Naive thymus-derived CD4-positive, alpha-beta T cell (primary cell): ENCODE measurements at regions not wholly inside any gene's neighbourhood (a gene's known extent, or its start where the extent isn't known, plus 50 kb on each side); places are given as distances from the start of the nearest gene placed in this dataset.

Experiments used
- ATAC-seq: fragments of 150-1000 bp; cut with Tn5 transposase; 2 replicates; pipeline ENCODE4 v1.10.0; 2021; ENCODE audit warnings: mild to moderate bottlenecking, moderate library complexity
- CTCF ChIA-PET: fragments of 350-600 bp; sonication (Branson Sonifier 250); formaldehyde crosslinking; loops from one replicate; lab custom pipeline; 2021; ENCODE audit warnings: antibody characterized with exemption; lab: Charles Lee
- POLR2A ChIA-PET: fragments of 350-600 bp; sonication (Branson Sonifier 250); formaldehyde crosslinking; loops from one replicate; lab custom pipeline; 2021; ENCODE audit warnings: antibody characterized with exemption, inconsistent platforms; lab: Charles Lee
- DNase-seq, 9 donors: peaks; one replicate each; pipeline versions ENCODE4 v3.0.0 to v3.0.0-alpha.2; 2020 to 2022; ENCODE audit warnings: mixed read lengths in 1 of 9
- H3K27ac ChIP-seq: one replicate; pipeline ENCODE4 v1.7.0; 2013; ENCODE audit warnings: mild to moderate bottlenecking, low read depth, low read length, moderate library complexity
- H3K27me3 ChIP-seq, 2 donors: one replicate each; pipeline ENCODE4 v1.7.0; 2013; ENCODE audit warnings: low read length in 2 of 2, mild to moderate bottlenecking in 2 of 2, moderate library complexity in 2 of 2; ENCODE audit not compliant: control insufficient read depth in 2 of 2, insufficient read depth in 2 of 2
- H3K36me3 ChIP-seq, 3 experiments: 1 replicate in 2 of 3; 2 replicates in 1 of 3; pipeline ENCODE4 v1.7.0; 2013; ENCODE audit warnings: low read length in 3 of 3, mild to moderate bottlenecking in 3 of 3, moderate library complexity in 1 of 3; ENCODE audit not compliant: insufficient read depth in 3 of 3, control insufficient read depth in 2 of 3
- H3K4me1 ChIP-seq, 2 donors: one replicate each; pipeline ENCODE4 v1.7.0; 2013; ENCODE audit warnings: low read length in 2 of 2, mild to moderate bottlenecking in 2 of 2, moderate library complexity in 1 of 2; ENCODE audit not compliant: control insufficient read depth in 2 of 2, insufficient read depth in 2 of 2
- H3K4me3 ChIP-seq: 2 replicates; pipeline ENCODE4 v1.7.0; 2013; ENCODE audit warnings: mild to moderate bottlenecking, low read length
- H3K9me3 ChIP-seq, 3 experiments: 1 replicate in 2 of 3; 2 replicates in 1 of 3; pipeline ENCODE4 v1.7.0; 2013; ENCODE audit warnings: low read length in 3 of 3; ENCODE audit not compliant: control insufficient read depth in 2 of 3
- H3K27ac Mint-ChIP-seq, 9 donors: one replicate each; pipeline ENCODE4 v1.8.0; 2020 to 2022; ENCODE audit warnings: mixed read lengths in 9 of 9, mild to moderate bottlenecking in 8 of 9, moderate library complexity in 5 of 9, inconsistent platforms in 2 of 9
- H3K27me3 Mint-ChIP-seq, 5 donors: one replicate each; pipeline ENCODE4 v1.8.0; 2021 to 2022; ENCODE audit warnings: mixed read lengths in 5 of 5, mild to moderate bottlenecking in 1 of 5
- H3K36me3 Mint-ChIP-seq, 5 donors: one replicate each; pipeline ENCODE4 v1.8.0; 2020 to 2022; ENCODE audit warnings: mixed read lengths in 5 of 5, mild to moderate bottlenecking in 3 of 5, inconsistent platforms in 1 of 5
- H3K4me1 Mint-ChIP-seq, 7 donors: one replicate each; pipeline ENCODE4 v1.8.0; 2020 to 2022; ENCODE audit warnings: mixed read lengths in 7 of 7, mild to moderate bottlenecking in 3 of 7, inconsistent platforms in 1 of 7
- H3K4me3 Mint-ChIP-seq, 10 donors: one replicate each; pipeline ENCODE4 v1.8.0; 2020 to 2022; ENCODE audit warnings: mild to moderate bottlenecking in 10 of 10, mixed read lengths in 10 of 10, moderate library complexity in 6 of 10, inconsistent platforms in 2 of 10
- H3K9me3 Mint-ChIP-seq, 11 donors: one replicate each; pipeline ENCODE4 v1.8.0; 2020 to 2022; ENCODE audit warnings: mixed read lengths in 11 of 11, mild to moderate bottlenecking in 4 of 11, inconsistent platforms in 1 of 11, moderate library complexity in 1 of 11
- intact Hi-C, 2 donors: fragments of 100-400 bp; cut with micrococcal nuclease; formaldehyde crosslinking; loops; one replicate each; pipeline ENCODE4 v1.15.1; 2023

DNA sequence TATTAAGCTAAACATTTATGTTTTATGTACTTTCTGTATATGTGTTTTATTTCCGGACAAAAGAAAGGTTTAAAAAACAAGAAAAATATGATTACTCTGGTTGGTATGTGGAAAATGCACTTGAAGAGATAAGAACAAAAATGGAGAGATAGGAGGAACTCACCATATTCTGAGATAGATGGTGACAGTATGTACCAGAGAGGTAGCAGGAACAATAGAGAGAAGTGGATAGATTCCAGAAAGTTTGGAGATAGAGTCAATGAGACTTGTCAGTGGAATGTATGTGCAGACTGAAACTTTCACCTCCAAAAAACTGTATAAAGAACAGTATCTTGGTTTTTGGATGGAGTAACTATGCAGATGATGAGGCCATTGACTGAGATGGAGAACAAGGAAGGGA lies 105.6 kb upstream of the FSHR start:
- no peaks in the 10 kb centered on the region for H3K4me1 ChIP-seq
- CTCF ChIA-PET, result no interaction called here
- H3K9me3 Mint-ChIP-seq, result peaks cover 0 to 6% (median 1%) of the 10 kb centered on the region in 11 donors
- POLR2A ChIA-PET, result no interaction called here
- H3K27me3 Mint-ChIP-seq, result no peaks in the 10 kb centered on the region
- H3K27ac ChIP-seq, result no peak overlapping the region
- H3K36me3 ChIP-seq, result no peaks in the 10 kb centered on the region
- H3K9me3 ChIP-seq, result no peaks in the 10 kb centered on the region
- no peak for DNase-seq
- H3K27ac Mint-ChIP-seq, result no peak overlapping the region
- no peak for ATAC-seq
- H3K4me3 ChIP-seq, result no peak overlapping the region
- no peaks in the 10 kb centered on the region for H3K27me3 ChIP-seq
- no peaks in the 10 kb centered on the region for H3K36me3 Mint-ChIP-seq
- H3K4me1 Mint-ChIP-seq, result no peaks in the 10 kb centered on the region
- no peak overlapping the region for H3K4me3 Mint-ChIP-seq
- intact Hi-C loops, result no loop called here

GRCh38 chr2:49255409-49255971 lies 101.2 kb upstream of the FSHR start:
- Mint-ChIP-seq H3K36me3 (no peaks in the 10 kb centered on the region), H3K9me3 (peaks cover 0 to 8% (median 2%) of the 10 kb centered on the region in 11 donors), H3K4me3 (no peak overlapping the region), H3K27me3 (no peaks in the 10 kb centered on the region), H3K27ac (no peak overlapping the region), H3K4me1 (peaks cover 0 to 1% (median 0%) of the 10 kb centered on the region in 7 donors)
- Histone ChIP-seq H3K4me1 (no peaks in the 10 kb centered on the region), H3K4me3 (no peak overlapping the region), H3K36me3 (no peaks in the 10 kb centered on the region), H3K9me3 (no peaks in the 10 kb centered on the region), H3K27ac (no peak overlapping the region), H3K27me3 (no peaks in the 10 kb centered on the region)
- ATAC-seq (no peak), DNase-seq (no peak)
- intact Hi-C loops, result no loop called here
- POLR2A ChIA-PET, result no interaction called here
- CTCF ChIA-PET, result no interaction called here

GRCh38 chr2:49254401-49254800 lies 100.1 kb upstream of the FSHR start:
- POLR2A ChIA-PET, result interaction anchor here (0.6 kb wide), 1 partner anchor 43 kb away, joined by 3 read pairs; no protein-coding TSS in a partner anchor
- Mint-ChIP-seq H3K36me3 (no peaks in the 10 kb centered on the region), H3K4me3 (no peak overlapping the region), H3K27me3 (no peaks in the 10 kb centered on the region), H3K9me3 (peaks cover 0 to 4% (median 0%) of the 10 kb centered on the region in 11 donors), H3K4me1 (peaks cover 0 to 1% (median 0%) of the 10 kb centered on the region in 7 donors), H3K27ac (no peak overlapping the region)
- Histone ChIP-seq H3K4me3 (no peak overlapping the region), H3K27ac (no peak overlapping the region), H3K27me3 (no peaks in the 10 kb centered on the region), H3K4me1 (no peaks in the 10 kb centered on the region), H3K9me3 (no peaks in the 10 kb centered on the region), H3K36me3 (no peaks in the 10 kb centered on the region)
- CTCF ChIA-PET, result interaction anchor here (0.8 kb wide), 1 partner anchor 199 kb away, joined by 4 read pairs; no protein-coding TSS in a partner anchor
- intact Hi-C loops, result no loop called here
- DNase-seq (no peak), ATAC-seq (no peak)

DNA sequence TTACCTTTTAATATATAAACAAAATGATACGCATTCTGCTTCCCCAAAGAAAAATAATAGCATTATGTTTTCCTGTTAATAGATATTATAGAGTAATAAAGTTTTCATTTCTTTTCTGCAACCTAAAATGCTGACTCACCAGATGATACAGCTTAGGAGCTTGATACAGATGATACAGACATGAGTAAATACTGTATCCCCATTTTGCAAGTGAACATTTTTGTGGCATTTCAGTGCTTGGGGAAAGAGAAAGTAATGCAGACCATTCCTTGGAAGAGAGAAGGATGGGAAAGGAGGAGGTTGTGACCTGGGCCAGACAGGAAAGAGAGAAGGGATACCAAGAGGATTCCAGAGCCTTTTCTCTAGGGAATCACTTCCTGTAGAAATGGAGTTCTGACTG lies 97.5 kb upstream of the FSHR start:
- ATAC-seq (no peak), DNase-seq (no peak)
- intact Hi-C loops, result no loop called here
- ChIA-PET POLR2A (no interaction called here), CTCF (no interaction called here)
- Histone ChIP-seq H3K27me3 (no peaks in the 10 kb centered on the region), H3K9me3 (no peaks in the 10 kb centered on the region), H3K4me3 (no peak overlapping the region), H3K27ac (no peak overlapping the region), H3K36me3 (no peaks in the 10 kb centered on the region), H3K4me1 (no peaks in the 10 kb centered on the region)
- Mint-ChIP-seq H3K27me3 (no peaks in the 10 kb centered on the region), H3K4me3 (no peak overlapping the region), H3K36me3 (no peaks in the 10 kb centered on the region), H3K4me1 (peaks cover 0 to 1% (median 0%) of the 10 kb centered on the region in 7 donors), H3K27ac (no peak overlapping the region), H3K9me3 (peaks cover 0 to 7% (median 0%) of the 10 kb centered on the region in 11 donors)

- H3K36me3 Mint-ChIP-seq, result no peaks in the 10 kb centered on the region
- intact Hi-C loops, result no loop called here
- CTCF ChIA-PET, result no interaction called here
Measured at GRCh38 chr2:49251251-49251650, 96.9 kb upstream of the FSHR start.

DNA sequence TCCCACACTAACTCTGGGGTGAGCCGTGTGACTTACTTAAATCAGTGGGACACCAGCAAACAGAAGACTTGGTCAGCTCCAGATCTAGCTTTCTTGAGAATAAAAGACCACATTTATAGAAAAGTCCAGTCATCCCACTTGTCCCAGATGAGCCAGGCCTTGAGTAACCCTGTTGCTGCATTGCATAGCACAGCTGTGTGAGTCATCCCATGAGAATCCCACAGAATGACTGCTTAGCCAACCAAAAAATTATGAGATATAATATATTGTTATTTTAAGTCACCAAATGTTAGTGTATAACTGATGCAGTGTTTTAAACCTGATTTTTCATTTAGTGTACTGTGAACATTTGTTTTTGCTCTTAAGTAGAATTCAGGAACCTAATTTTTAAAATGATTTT lies 94.2 kb upstream of the FSHR start:
- ChIA-PET POLR2A (no interaction called here), CTCF (no interaction called here)
- intact Hi-C loops, result no loop called here
- Histone ChIP-seq H3K4me1 (no peaks in the 10 kb centered on the region), H3K27ac (no peak overlapping the region), H3K9me3 (no peaks in the 10 kb centered on the region), H3K4me3 (no peak overlapping the region), H3K36me3 (no peaks in the 10 kb centered on the region), H3K27me3 (no peaks in the 10 kb centered on the region)
- H3K36me3 Mint-ChIP-seq, result peaks cover 0 to 3% (median 0%) of the 10 kb centered on the region in 5 donors
- no peak overlapping the region for H3K4me3 Mint-ChIP-seq
- ATAC-seq (no peak), DNase-seq (no peak)
- no peaks in the 10 kb centered on the region for H3K27me3 Mint-ChIP-seq
- H3K27ac Mint-ChIP-seq, result no peak overlapping the region
- H3K4me1 Mint-ChIP-seq, result peaks cover 0 to 1% (median 0%) of the 10 kb centered on the region in 7 donors
- H3K9me3 Mint-ChIP-seq, result peaks cover 0 to 14% (median 6%) of the 10 kb centered on the region in 11 donors

More at GRCh38 chr2:49251251-49251650, 96.9 kb upstream of the FSHR start:
- DNase-seq (no peak), ATAC-seq (no peak)
- H3K27me3 ChIP-seq, result no peaks in the 10 kb centered on the region
- POLR2A ChIA-PET, result no interaction called here
- no peak overlapping the region for H3K4me3 ChIP-seq
- H3K27me3 Mint-ChIP-seq, result no peaks in the 10 kb centered on the region
- no peak overlapping the region for H3K27ac ChIP-seq
- H3K9me3 Mint-ChIP-seq, result peaks cover 0 to 7% (median 0%) of the 10 kb centered on the region in 11 donors
- H3K4me3 Mint-ChIP-seq, result no peak overlapping the region
- H3K27ac Mint-ChIP-seq, result no peak overlapping the region
- H3K4me1 Mint-ChIP-seq, result peaks cover 0 to 1% (median 0%) of the 10 kb centered on the region in 7 donors
- H3K4me1 ChIP-seq, result no peaks in the 10 kb centered on the region
- no peaks in the 10 kb centered on the region for H3K9me3 ChIP-seq
- no peaks in the 10 kb centered on the region for H3K36me3 ChIP-seq

- Mint-ChIP-seq H3K4me1 (no peaks in the 10 kb centered on the region), H3K4me3 (no peak overlapping the region), H3K27me3 (peaks cover 0 to 6% (median 0%) of the 10 kb centered on the region in 5 donors), H3K27ac (no peak overlapping the region), H3K9me3 (peaks cover under 1 to 21% (median 6%) of the 10 kb centered on the region in 11 donors), H3K36me3 (peaks cover 0 to 3% (median 0%) of the 10 kb centered on the region in 5 donors)
- Histone ChIP-seq H3K4me1 (no peaks in the 10 kb centered on the region), H3K27ac (no peak overlapping the region), H3K4me3 (no peak overlapping the region), H3K27me3 (no peaks in the 10 kb centered on the region), H3K36me3 (no peaks in the 10 kb centered on the region), H3K9me3 (peaks cover 0 to 9% (median 0%) of the 10 kb centered on the region in 3 experiments)
- DNase-seq, result no peak
- POLR2A ChIA-PET, result no interaction called here
- CTCF ChIA-PET, result no interaction called here
- ATAC-seq, result no peak
- intact Hi-C loops, result no loop called here
Measured at GRCh38 chr2:49241991-49242390, 87.7 kb upstream of the FSHR start.
